Cardiac fibroblast (primary cell): ENCODE measurements at regions not wholly inside any gene's neighbourhood (a gene's known extent, or its start where the extent isn't known, plus 50 kb on each side); places are given as distances from the start of the nearest gene placed in this dataset.
A peak's percentile ranks its signal among the peaks of the same experiment; 100 is the strongest.

Experiments used
- DNase-seq, 2 donors: peaks; one replicate each; pipeline versions ENCODE4 v3.0.0 to v3.0.0-alpha.2; 2010; ENCODE audit warnings: low read depth in 2 of 2
- H3K4me3 ChIP-seq, 2 donors: replicated peaks in 1 of 2; 1 replicate in 1 of 2; 2 replicates in 1 of 2; pipeline ENCODE4 v1.5.1; 2011; ENCODE audit warnings: low read depth in 2 of 2, low read length in 2 of 2, mild to moderate bottlenecking in 2 of 2, moderate library complexity in 1 of 2
- TF ChIP-seq, protein P1 (sequence below): IDR thresholded peaks from one replicate; pipeline ENCODE4 v1.5.1; 2011; ENCODE audit warnings: low read depth, mild to moderate bottlenecking, low read length, inconsistent platforms

GRCh38 chr6:21478411-21478810 is 115.1 kb upstream of the SOX4 start:
- no peak for DNase-seq
- no peak overlapping the region for H3K4me3 ChIP-seq
- TF ChIP-seq, protein P1, sequence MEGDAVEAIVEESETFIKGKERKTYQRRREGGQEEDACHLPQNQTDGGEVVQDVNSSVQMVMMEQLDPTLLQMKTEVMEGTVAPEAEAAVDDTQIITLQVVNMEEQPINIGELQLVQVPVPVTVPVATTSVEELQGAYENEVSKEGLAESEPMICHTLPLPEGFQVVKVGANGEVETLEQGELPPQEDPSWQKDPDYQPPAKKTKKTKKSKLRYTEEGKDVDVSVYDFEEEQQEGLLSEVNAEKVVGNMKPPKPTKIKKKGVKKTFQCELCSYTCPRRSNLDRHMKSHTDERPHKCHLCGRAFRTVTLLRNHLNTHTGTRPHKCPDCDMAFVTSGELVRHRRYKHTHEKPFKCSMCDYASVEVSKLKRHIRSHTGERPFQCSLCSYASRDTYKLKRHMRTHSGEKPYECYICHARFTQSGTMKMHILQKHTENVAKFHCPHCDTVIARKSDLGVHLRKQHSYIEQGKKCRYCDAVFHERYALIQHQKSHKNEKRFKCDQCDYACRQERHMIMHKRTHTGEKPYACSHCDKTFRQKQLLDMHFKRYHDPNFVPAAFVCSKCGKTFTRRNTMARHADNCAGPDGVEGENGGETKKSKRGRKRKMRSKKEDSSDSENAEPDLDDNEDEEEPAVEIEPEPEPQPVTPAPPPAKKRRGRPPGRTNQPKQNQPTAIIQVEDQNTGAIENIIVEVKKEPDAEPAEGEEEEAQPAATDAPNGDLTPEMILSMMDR, result no peak

- peak overlapping the region in 1 of 2 donors; percentile 19 for H3K4me3 ChIP-seq
- TF ChIP-seq, protein P1, result no peak
- DNase-seq, result peak; percentile 50 to 92
Measured at GRCh38 chr6:21478883-21479539, 114.5 kb upstream of the SOX4 start.

GRCh38 chr6:21486115-21486514 is 107.4 kb upstream of the SOX4 start:
- TF ChIP-seq, protein P1, result no peak
- H3K4me3 ChIP-seq, result no peak overlapping the region
- DNase-seq, result no peak

DNA sequence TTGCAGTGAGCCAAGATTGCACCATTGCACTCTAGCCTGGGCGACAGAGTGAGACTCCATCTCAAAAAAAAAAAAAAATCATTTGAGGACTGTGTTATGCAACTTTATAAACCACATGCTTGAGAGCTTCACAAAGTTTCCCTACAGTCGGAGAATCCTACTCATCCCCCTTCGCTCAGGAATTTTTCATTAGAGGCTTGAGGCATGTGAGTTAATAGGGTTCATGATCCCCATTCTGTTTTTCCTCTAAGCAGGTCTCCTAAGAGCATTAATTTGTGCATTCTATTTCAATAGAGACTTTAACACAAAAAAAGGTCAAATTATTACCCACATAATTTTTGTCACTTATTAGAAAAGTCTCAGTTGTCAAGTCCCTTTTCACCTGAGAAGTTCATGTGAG is 103.7 kb upstream of the SOX4 start:
- TF ChIP-seq, protein P1, result no peak
- H3K4me3 ChIP-seq, result no peak overlapping the region
- DNase-seq, result no peak

DNA sequence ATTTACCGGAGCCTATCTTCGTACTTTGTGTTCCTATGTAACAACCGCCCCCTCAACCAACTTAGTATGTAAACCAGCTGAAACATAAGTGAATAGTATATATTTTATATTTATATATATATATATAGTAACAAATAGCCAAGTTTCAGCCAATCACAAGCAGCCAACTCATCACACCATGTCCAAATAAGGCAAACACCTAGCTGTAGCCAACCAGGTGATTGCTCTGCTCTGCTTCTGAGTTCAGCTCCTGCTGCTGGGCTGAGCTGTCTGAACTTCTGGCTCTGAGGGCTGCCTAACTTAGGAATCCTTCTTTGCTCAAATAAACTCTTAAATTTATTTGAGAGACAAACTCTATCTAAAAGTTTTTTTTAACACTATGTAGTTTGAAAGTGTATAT is 101.6 kb upstream of the SOX4 start:
- no peak for DNase-seq
- no peak overlapping the region for H3K4me3 ChIP-seq
- TF ChIP-seq, protein P1, result no peak

DNA sequence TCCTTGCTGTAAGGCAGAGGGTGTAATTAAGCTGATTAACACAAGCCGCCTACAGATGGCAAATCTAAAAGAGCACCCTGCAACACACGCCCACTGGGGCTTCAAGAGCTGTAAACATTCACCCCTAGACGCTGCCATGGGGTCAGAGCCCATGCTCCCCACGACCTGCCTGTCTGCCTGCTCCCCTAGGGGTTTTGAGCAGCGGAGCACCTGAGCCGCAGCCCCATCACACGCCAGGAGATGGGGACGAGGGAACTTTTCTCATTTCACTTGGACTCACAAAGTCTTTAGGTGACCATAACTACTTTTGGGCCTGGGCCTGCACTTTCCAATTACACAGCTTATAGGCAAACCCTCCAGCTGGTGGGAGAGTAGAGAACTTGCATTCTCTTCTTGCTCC is 99.0 kb upstream of the SOX4 start:
- TF ChIP-seq, protein P1, result no peak
- no peak overlapping the region for H3K4me3 ChIP-seq
- DNase-seq, result no peak

DNA sequence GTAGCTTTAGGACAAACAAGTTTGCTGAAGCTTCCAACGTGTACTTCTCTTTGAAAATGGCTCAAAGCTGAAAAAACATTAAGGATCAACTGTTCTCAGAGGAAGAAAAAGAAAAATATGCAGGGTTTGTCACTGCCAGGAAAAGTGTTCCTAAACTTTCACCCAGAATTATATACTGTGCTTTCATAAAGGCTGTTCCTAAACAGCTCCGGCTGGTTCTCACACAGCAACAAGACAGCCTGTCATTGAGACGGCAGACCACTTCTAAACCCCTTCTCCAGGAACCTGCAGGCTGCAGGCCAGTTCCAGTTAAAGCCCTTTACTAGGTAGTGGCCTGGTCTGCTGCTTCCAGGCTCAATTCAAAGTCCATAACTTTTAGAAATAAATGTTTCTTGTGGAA is 97.4 kb upstream of the SOX4 start:
- DNase-seq, result no peak
- TF ChIP-seq, protein P1, result no peak
- no peak overlapping the region for H3K4me3 ChIP-seq
